ENCODE measurements at regions not wholly inside any gene's neighbourhood (a gene's known extent, or its start where the extent isn't known, plus 50 kb on each side); places are given as distances from the start of the nearest gene placed in this dataset.

DNA sequence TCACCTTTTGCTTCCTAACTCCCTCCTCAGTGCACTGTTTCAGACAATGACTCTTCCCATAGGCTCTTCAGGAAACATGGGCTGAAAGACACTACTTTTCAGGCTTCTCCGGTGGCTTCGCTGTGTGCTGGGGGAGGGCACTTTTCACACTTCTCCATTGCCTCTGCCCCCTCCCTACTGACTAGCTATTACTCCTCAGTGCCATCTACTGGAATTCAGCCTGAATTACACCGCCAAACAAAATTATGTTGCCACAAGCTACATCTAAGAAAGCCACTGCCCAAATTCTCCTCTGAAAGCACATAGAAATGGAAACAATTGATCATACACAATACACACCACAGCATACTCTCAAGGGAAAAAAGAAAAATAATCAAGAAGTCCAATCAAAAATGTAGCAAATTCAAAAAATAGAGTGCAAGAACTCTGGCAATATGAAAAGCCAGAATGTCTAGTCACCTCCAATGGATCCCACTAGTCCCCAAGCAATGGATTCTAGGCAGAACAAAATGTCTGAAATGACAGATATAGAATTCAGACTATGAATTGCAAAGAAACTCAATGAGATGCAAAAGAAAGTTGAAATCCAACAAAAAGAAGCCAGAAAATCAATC lies 1139.4 kb upstream of the GYPC start:
- H3K4me3 ChIP-seq (ENCODE audit: low read length): no peak overlapping the region
- TF ChIP-seq, protein P1, sequence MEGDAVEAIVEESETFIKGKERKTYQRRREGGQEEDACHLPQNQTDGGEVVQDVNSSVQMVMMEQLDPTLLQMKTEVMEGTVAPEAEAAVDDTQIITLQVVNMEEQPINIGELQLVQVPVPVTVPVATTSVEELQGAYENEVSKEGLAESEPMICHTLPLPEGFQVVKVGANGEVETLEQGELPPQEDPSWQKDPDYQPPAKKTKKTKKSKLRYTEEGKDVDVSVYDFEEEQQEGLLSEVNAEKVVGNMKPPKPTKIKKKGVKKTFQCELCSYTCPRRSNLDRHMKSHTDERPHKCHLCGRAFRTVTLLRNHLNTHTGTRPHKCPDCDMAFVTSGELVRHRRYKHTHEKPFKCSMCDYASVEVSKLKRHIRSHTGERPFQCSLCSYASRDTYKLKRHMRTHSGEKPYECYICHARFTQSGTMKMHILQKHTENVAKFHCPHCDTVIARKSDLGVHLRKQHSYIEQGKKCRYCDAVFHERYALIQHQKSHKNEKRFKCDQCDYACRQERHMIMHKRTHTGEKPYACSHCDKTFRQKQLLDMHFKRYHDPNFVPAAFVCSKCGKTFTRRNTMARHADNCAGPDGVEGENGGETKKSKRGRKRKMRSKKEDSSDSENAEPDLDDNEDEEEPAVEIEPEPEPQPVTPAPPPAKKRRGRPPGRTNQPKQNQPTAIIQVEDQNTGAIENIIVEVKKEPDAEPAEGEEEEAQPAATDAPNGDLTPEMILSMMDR (conservative IDR thresholded peaks at IDR 0.05; ENCODE audit: low read depth, low read length): peak; percentile 49
- no peak for DNase-seq (ENCODE audit: low read depth)

DNA sequence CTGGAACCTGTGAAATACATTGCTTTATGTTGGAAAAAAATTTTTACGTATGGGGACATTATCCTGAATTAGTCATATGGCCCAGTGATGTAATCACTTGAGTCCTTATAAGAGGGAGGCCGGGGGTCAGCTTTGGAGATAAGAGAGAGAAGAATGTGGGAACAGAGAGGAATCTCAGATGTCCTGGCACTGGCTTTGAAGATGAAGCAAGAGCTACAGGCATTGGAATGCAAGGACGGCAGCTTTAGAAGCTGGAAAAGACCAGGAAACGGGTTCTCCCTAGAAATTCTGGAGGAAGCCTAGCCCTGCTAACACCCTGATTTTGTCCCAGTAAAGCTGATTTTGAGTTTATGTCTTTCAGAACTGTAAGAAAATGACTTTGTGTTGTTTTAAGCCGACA lies 1129.9 kb upstream of the GYPC start:
- TF ChIP-seq, protein P1 (conservative IDR thresholded peaks at IDR 0.05; ENCODE audit: low read depth, low read length): no peak
- DNase-seq (ENCODE audit: low read depth): no peak
- no peak overlapping the region for H3K4me3 ChIP-seq (ENCODE audit: low read length)

DNA sequence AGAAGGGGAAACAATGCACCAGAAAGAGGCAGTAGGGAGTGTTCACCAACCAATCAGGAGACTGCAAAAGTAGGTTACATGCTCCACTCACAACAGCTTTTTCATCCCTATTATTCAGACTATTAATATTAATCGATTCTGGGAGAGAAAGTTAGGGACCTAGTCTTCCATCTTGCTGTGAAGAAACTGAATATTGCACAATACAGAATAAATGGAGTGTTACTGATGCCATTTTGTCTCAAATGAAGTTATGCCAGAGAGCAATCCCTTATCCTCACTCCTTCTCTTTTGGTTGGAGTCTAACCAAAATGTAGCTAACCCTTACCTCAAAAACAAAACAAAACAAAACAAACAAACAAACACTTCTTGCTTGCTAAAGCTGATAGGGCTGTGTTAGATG lies 1120.9 kb upstream of the GYPC start:
- H3K4me3 ChIP-seq (ENCODE audit: low read length): no peak overlapping the region
- TF ChIP-seq, protein P1 (conservative IDR thresholded peaks at IDR 0.05; ENCODE audit: low read depth, low read length): no peak
- DNase-seq (ENCODE audit: low read depth): no peak

DNA sequence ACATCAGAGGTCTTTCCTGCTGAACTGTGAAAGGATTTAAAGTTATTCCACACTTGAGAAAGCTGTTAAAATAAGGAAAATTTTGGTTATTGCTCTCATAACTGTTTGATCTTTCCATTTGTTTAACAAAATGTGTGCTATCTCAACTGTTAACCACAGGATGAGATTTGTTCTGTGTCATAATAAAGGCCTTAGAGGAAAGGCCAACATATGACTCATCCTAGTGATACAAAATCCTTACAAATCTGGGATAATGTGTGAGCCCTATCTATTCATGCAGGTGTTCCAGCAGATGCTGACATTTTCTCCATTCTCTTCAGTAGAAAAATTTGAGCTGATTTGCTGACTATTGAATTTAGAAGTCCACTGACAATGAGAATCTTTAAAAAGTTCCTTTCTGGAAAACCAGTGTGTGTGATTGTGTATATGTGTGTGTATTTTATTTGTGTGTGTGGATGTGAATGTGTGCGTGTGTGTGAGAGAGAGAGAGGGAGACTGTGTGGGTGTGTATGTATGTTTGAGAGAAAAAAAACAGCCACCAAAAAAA lies 1111.9 kb upstream of the GYPC start:
- no peak overlapping the region for H3K4me3 ChIP-seq (ENCODE audit: low read length)
- DNase-seq (ENCODE audit: low read depth): no peak
- TF ChIP-seq, protein P1 (conservative IDR thresholded peaks at IDR 0.05; ENCODE audit: low read depth, low read length): no peak

DNA sequence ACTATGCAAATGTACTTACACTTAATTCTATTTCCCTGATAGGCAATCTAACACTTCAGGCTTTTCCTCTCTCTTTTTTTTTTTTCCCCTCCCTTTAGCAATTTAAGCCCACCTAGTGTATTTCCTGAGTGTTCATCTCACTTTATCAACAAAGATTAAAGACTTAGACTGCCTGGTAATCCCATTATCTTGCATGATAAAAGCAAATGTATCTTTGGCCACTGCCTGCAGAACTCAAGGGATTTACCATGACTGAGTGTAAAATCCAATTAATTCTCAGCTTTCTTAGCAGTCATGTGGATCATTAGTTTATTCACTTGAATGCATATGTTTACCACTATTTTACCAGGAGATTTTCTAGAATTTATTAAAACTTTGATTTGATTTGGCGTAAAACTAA lies 1102.2 kb upstream of the GYPC start:
- DNase-seq (ENCODE audit: low read depth): peak; percentile 15
- H3K4me3 ChIP-seq (ENCODE audit: low read length): no peak overlapping the region
- TF ChIP-seq, protein P1 (conservative IDR thresholded peaks at IDR 0.05; ENCODE audit: low read depth, low read length): no peak

DNA sequence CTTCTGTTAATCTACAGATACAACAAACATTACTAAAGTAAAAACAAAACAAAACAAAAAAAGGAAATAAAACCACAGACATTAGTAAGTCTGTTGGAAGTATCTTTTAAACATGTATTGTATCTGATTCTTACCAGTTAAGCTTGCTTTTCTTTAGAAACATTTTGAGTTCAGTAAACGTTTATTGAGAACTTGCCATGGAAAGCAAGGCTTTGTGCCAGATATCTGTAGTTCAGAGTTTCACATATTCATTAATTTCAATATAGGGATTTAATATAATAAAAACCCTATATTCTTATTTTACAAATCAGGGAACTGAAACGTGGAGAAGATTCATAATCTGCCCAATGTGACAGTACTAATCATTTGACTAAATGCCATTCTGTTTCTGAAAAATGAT lies 1101.0 kb upstream of the GYPC start:
- TF ChIP-seq, protein P1 (conservative IDR thresholded peaks at IDR 0.05; ENCODE audit: low read depth, low read length): no peak
- DNase-seq (ENCODE audit: low read depth): no peak
- H3K4me3 ChIP-seq (ENCODE audit: low read length): no peak overlapping the region

DNA sequence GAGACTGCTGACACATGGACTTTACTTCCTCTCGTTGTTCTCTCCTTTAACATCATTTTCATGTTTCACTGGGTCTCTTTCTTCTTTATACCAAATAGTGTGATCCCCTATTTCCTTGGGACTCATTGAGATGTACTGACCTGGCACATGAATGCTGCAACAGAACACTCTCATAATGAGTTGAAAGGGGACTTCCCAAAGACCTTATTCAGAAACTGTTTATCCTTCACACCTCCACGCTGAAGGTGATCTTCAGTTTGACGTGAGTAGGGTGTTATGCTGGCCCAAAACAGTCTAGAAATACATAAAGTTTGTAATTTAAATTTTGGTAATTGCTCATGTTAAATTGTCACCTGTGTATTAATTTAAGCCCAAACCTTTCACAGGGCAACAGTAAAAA lies 1096.8 kb upstream of the GYPC start:
- TF ChIP-seq, protein P1 (conservative IDR thresholded peaks at IDR 0.05; ENCODE audit: low read depth, low read length): no peak
- H3K4me3 ChIP-seq (ENCODE audit: low read length): no peak overlapping the region
- no peak for DNase-seq (ENCODE audit: low read depth)
